Smooth muscle cell (in vitro differentiated cells): ENCODE measurements at regions not wholly inside any gene's neighbourhood (a gene's known extent, or its start where the extent isn't known, plus 50 kb on each side); places are given as distances from the start of the nearest gene placed in this dataset.

Source experiments
- DNase-seq: peaks from one replicate; lab custom pipeline; 2025; ENCODE audit not compliant: unreplicated experiment; lab: John Stamatoyannopoulos, UW
- H2AFZ ChIP-seq: fragments of 200-600 bp; sonication (generic); 2 replicates; pipeline ENCODE4 v1.6.0; 2016; ENCODE audit warnings: antibody characterized with exemption, low read depth, mild to moderate bottlenecking
- H3F3A ChIP-seq: fragments of 200-600 bp; sonication (generic); 2 replicates; pipeline ENCODE4 v1.6.0; 2017; ENCODE audit warnings: antibody characterized with exemption, low read depth
- H3K27ac ChIP-seq: fragments of 200-600 bp; sonication (generic); 2 replicates; pipeline ENCODE4 v1.5.1; 2016; ENCODE audit warnings: low read depth, mild to moderate bottlenecking
- H3K27me3 ChIP-seq: fragments of 200-600 bp; sonication (generic); 2 replicates; pipeline ENCODE4 v1.6.1; 2016; ENCODE audit warnings: low read depth, mild to moderate bottlenecking
- H3K36me3 ChIP-seq: fragments of 200-600 bp; sonication (generic); 2 replicates; pipeline ENCODE4 v1.5.1; 2016; ENCODE audit warnings: low read depth
- H3K4me1 ChIP-seq: fragments of 200-600 bp; sonication (generic); 2 replicates; pipeline ENCODE4 v1.5.1; 2016; ENCODE audit warnings: low read depth
- H3K4me2 ChIP-seq: fragments of 200-600 bp; sonication (generic); 2 replicates; pipeline ENCODE4 v1.6.0; 2016; ENCODE audit warnings: mild to moderate bottlenecking
- H3K4me3 ChIP-seq: fragments of 200-600 bp; sonication (generic); 2 replicates; pipeline ENCODE4 v1.5.1; 2016; ENCODE audit warnings: mild to moderate bottlenecking
- H3K79me2 ChIP-seq: fragments of 200-600 bp; sonication (generic); 2 replicates; pipeline ENCODE4 v1.6.0; 2016; ENCODE audit warnings: low read depth, mild to moderate bottlenecking
- H3K9ac ChIP-seq: fragments of 200-600 bp; sonication (generic); 2 replicates; pipeline ENCODE4 v1.6.0; 2016; ENCODE audit warnings: low read depth
- H3K9me3 ChIP-seq: fragments of 200-600 bp; sonication (generic); replicated peaks from 2 replicates; pipeline ENCODE4 v1.5.1; 2016; ENCODE audit warnings: low read depth
- H4K20me1 ChIP-seq: fragments of 200-600 bp; sonication (generic); 2 replicates; pipeline ENCODE4 v1.6.0; 2016; ENCODE audit warnings: low read depth
- WGBS: methylation state at CpG from one replicate; pipeline ENCODE4 v1.1.7; 2016; ENCODE audit warnings: low lambda C conversion rate; 5-methylcytosine and 5-hydroxymethylcytosine counted together
- TF ChIP-seq, protein P1 (sequence below): fragments of 200-600 bp; sonication (generic); IDR thresholded peaks from 2 replicates; pipeline ENCODE4 v1.5.1; 2017; ENCODE audit warnings: borderline replicate concordance, mild to moderate bottlenecking, antibody characterized with exemption; ENCODE audit not compliant: insufficient read depth, poor library complexity, severe bottlenecking

- Histone ChIP-seq H3K4me1 (no peaks in the 10 kb centered on the region), H3F3A (no peaks in the 10 kb centered on the region), H3K27ac (no peak overlapping the region), H3K36me3 (no peaks in the 10 kb centered on the region), H4K20me1 (no peaks in the 10 kb centered on the region), H3K9me3 (no peaks in the 10 kb centered on the region), H3K4me3 (no peak overlapping the region), H2AFZ (no peak overlapping the region), H3K9ac (no peak overlapping the region), H3K79me2 (no peaks in the 10 kb centered on the region), H3K27me3 (no peaks in the 10 kb centered on the region), H3K4me2 (no peak overlapping the region)
- DNase-seq = no peak
- TF ChIP-seq, protein P1, sequence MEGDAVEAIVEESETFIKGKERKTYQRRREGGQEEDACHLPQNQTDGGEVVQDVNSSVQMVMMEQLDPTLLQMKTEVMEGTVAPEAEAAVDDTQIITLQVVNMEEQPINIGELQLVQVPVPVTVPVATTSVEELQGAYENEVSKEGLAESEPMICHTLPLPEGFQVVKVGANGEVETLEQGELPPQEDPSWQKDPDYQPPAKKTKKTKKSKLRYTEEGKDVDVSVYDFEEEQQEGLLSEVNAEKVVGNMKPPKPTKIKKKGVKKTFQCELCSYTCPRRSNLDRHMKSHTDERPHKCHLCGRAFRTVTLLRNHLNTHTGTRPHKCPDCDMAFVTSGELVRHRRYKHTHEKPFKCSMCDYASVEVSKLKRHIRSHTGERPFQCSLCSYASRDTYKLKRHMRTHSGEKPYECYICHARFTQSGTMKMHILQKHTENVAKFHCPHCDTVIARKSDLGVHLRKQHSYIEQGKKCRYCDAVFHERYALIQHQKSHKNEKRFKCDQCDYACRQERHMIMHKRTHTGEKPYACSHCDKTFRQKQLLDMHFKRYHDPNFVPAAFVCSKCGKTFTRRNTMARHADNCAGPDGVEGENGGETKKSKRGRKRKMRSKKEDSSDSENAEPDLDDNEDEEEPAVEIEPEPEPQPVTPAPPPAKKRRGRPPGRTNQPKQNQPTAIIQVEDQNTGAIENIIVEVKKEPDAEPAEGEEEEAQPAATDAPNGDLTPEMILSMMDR = no peak
- 75% methylated on average over 5 of the region's 5 CpGs for WGBS
Measured at GRCh38 chr2:122960759-122961641, 1064.1 kb upstream of the CNTNAP5 start.

GRCh38 chr2:122966461-122966860, 1058.6 kb upstream of the CNTNAP5 start:
- no peak for DNase-seq
- TF ChIP-seq, protein P1 = no peak
- H2AFZ ChIP-seq = no peak overlapping the region
- no peak overlapping the region for H3K4me3 ChIP-seq
- no peaks in the 10 kb centered on the region for H3F3A ChIP-seq
- no peaks in the 10 kb centered on the region for H3K4me1 ChIP-seq
- H3K36me3 ChIP-seq = no peaks in the 10 kb centered on the region
- H3K79me2 ChIP-seq = no peaks in the 10 kb centered on the region
- H3K9me3 ChIP-seq = no peaks in the 10 kb centered on the region
- WGBS = 80% methylated on average over 2 of the region's 2 CpGs
- no peaks in the 10 kb centered on the region for H4K20me1 ChIP-seq
- H3K27ac ChIP-seq = no peak overlapping the region
- H3K27me3 ChIP-seq = no peaks in the 10 kb centered on the region
- H3K9ac ChIP-seq = no peak overlapping the region
- H3K4me2 ChIP-seq = no peak overlapping the region

- H3F3A ChIP-seq = no peaks in the 10 kb centered on the region
- no peak overlapping the region for H3K27ac ChIP-seq
- H3K27me3 ChIP-seq = no peaks in the 10 kb centered on the region
- no peaks in the 10 kb centered on the region for H3K4me1 ChIP-seq
- H3K9me3 ChIP-seq = no peaks in the 10 kb centered on the region
- no peaks in the 10 kb centered on the region for H4K20me1 ChIP-seq
- no peak overlapping the region for H2AFZ ChIP-seq
- no peak overlapping the region for H3K4me2 ChIP-seq
- 97% methylated on average over 1 of the region's 1 CpG for WGBS
- H3K79me2 ChIP-seq = no peaks in the 10 kb centered on the region
- TF ChIP-seq, protein P1 = no peak
- H3K4me3 ChIP-seq = no peak overlapping the region
- no peaks in the 10 kb centered on the region for H3K36me3 ChIP-seq
- DNase-seq = no peak
- H3K9ac ChIP-seq = no peak overlapping the region
Measured at GRCh38 chr2:122977580-122977979, 1047.5 kb upstream of the CNTNAP5 start.

- Histone ChIP-seq H4K20me1 (no peaks in the 10 kb centered on the region), H3K79me2 (no peaks in the 10 kb centered on the region), H3K27ac (no peak overlapping the region), H3K27me3 (no peaks in the 10 kb centered on the region), H3K4me1 (no peaks in the 10 kb centered on the region), H3K9me3 (no peaks in the 10 kb centered on the region), H3K9ac (no peak overlapping the region), H3K4me2 (no peak overlapping the region), H3F3A (no peaks in the 10 kb centered on the region), H2AFZ (no peak overlapping the region), H3K4me3 (no peak overlapping the region), H3K36me3 (no peaks in the 10 kb centered on the region)
- DNase-seq = no peak
- 90% methylated on average over 5 of the region's 5 CpGs for WGBS
- TF ChIP-seq, protein P1 = no peak
Measured at GRCh38 chr2:122980671-122981070, 1044.4 kb upstream of the CNTNAP5 start.
